GM23248 (cell line): ENCODE measurements at regions not wholly inside any gene's neighbourhood (a gene's known extent, or its start where the extent isn't known, plus 50 kb on each side); places are given as distances from the start of the nearest gene placed in this dataset.

Source experiments
- EZH2 ChIP-seq: fragments of 200-600 bp; sonication (generic); IDR thresholded peaks from 2 replicates; pipeline ENCODE4 v1.6.1; 2018; ENCODE audit warnings: antibody characterized with exemption, mild to moderate bottlenecking; ENCODE audit not compliant: insufficient read depth, poor library complexity, severe bottlenecking
- EZH2phosphoT487 ChIP-seq: fragments of 200-600 bp; sonication (generic); IDR thresholded peaks from 2 replicates; pipeline ENCODE4 v1.6.1; 2018; ENCODE audit warnings: antibody characterized with exemption, moderate library complexity, mild to moderate bottlenecking, low read depth; ENCODE audit not compliant: insufficient read depth

GRCh38 chr3:23711916-23712494, 93.8 kb upstream of the UBE2E1 start:
- TF ChIP-seq EZH2phosphoT487 (no peak), EZH2 (no peak)
